ENCODE measurements at regions not wholly inside any gene's neighbourhood (a gene's known extent, or its start where the extent isn't known, plus 50 kb on each side); places are given as distances from the start of the nearest gene placed in this dataset.

DNA sequence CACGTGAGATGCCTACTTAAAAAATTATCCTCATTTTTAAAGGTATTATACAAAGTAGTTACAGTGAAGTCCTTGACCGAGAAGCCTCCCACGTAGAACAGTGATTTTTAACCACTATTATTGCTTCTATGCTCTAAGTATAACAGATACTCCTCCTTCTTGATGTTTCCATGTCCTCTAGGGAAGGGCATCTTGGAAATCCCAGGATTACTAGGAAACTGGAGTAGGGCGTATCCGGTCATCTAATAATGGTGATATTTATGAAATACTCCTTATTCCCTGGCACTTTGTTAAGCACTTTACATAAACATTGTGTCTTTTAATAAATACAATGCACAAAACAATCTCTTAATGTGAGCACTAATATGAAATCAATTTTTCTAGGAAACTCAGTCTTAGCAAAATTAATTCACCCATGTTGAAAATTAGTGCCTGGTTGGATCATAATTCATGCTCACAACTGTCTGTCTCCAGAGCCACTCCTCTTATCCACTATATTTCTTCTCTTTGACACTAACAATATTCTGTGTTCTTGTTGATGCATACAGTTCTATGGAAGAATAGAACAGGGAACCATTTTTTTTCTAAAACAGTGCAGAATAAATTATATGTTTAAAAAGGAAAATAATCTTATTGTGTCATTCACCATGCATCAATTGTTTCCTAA lies 128.6 kb upstream of the SEMA3E start:
- no peak for DNase-seq (ENCODE audit: low read depth)
- TF ChIP-seq, protein P1, sequence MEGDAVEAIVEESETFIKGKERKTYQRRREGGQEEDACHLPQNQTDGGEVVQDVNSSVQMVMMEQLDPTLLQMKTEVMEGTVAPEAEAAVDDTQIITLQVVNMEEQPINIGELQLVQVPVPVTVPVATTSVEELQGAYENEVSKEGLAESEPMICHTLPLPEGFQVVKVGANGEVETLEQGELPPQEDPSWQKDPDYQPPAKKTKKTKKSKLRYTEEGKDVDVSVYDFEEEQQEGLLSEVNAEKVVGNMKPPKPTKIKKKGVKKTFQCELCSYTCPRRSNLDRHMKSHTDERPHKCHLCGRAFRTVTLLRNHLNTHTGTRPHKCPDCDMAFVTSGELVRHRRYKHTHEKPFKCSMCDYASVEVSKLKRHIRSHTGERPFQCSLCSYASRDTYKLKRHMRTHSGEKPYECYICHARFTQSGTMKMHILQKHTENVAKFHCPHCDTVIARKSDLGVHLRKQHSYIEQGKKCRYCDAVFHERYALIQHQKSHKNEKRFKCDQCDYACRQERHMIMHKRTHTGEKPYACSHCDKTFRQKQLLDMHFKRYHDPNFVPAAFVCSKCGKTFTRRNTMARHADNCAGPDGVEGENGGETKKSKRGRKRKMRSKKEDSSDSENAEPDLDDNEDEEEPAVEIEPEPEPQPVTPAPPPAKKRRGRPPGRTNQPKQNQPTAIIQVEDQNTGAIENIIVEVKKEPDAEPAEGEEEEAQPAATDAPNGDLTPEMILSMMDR (conservative IDR thresholded peaks at IDR 0.05; ENCODE audit: low read depth, low read length), result no peak
- H3K4me3 ChIP-seq (ENCODE audit: low read length), result no peak overlapping the region

DNA sequence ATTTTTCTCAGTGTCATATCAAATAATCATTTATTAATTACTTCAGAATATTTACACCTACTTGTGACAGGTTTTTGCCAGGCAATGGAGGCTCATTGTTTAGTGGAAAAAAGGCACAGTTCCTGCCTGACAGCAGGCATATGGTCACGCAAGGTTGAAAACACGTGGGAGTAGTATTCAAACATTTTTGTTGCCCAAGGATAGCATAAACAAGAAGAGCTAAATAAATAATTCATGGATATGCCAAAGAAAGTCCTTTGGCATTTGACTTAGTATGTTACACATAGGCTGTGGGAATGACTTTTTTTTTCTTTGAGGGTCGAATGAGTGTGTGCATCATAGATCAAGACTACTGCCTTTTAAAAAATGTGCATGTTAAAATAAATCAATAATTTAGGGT lies 120.5 kb upstream of the SEMA3E start:
- no peak overlapping the region for H3K4me3 ChIP-seq (ENCODE audit: low read length)
- DNase-seq (ENCODE audit: low read depth), result no peak
- TF ChIP-seq, protein P1 (conservative IDR thresholded peaks at IDR 0.05; ENCODE audit: low read depth, low read length), result no peak

DNA sequence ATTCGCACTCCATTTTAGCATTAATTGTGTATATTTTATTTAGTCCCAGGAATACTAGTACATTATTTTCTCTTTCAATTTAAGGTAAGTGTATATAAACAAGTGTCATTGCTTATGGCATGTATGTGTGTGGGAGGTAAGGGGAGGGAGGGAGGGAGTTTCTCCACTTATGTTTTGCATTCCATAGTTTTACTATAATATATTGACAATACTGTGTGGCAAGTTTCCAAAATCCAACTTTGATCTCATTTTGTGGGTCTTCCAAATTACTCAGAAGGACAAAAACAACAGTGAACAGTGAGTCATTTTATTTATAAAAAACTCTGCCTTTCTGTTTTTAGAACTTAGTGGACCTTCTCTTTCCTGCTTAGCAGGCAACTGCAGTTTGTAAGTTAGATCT lies 102.3 kb upstream of the SEMA3E start:
- DNase-seq (ENCODE audit: low read depth), result no peak
- TF ChIP-seq, protein P1 (conservative IDR thresholded peaks at IDR 0.05; ENCODE audit: low read depth, low read length), result no peak
- no peak overlapping the region for H3K4me3 ChIP-seq (ENCODE audit: low read length)

DNA sequence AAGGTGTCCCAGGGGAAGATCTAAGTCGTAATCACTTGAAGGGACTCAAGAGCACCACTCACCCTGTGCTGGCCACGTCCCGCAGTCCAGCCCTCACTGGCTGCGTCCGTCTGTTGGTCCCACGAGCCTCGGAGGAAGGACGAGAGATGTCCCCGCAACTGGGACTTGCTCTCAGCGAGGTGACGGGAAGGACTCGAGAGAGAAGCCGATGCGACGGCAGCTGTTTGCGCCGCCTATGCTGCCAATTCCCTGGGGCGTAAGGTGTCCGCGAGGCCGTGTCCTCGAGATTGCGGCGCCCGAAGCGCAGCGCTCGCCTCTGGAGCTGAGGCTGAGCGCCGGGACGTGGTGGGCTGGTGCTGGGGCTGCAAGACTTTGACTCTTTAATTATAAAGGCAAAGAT lies 100.6 kb upstream of the SEMA3E start:
- TF ChIP-seq, protein P1 (conservative IDR thresholded peaks at IDR 0.05; ENCODE audit: low read depth, low read length), result no peak
- no peak for DNase-seq (ENCODE audit: low read depth)
- no peak overlapping the region for H3K4me3 ChIP-seq (ENCODE audit: low read length)

DNA sequence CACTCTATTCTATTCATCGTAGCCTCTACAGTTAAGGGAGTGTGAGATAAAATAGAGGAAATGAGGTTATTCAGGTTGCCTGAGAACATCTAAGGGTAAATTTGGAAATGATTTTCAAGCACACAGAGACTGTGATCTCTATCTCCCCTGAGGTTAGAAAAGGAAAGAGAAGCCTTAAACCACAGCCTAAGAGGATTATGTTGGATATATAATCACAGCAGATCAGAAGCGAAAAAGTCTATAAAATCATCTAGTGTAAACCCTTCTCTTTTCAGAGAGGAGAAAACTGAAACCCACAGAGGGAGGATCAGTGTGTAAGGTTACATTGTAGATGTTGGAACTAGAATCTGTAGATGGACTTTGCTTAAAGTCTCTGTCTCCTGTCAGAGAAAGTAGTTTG lies 90.6 kb upstream of the SEMA3E start:
- peak; percentile 23 for DNase-seq (ENCODE audit: low read depth)
- TF ChIP-seq, protein P1 (conservative IDR thresholded peaks at IDR 0.05; ENCODE audit: low read depth, low read length), result no peak
- no peak overlapping the region for H3K4me3 ChIP-seq (ENCODE audit: low read length)

DNA sequence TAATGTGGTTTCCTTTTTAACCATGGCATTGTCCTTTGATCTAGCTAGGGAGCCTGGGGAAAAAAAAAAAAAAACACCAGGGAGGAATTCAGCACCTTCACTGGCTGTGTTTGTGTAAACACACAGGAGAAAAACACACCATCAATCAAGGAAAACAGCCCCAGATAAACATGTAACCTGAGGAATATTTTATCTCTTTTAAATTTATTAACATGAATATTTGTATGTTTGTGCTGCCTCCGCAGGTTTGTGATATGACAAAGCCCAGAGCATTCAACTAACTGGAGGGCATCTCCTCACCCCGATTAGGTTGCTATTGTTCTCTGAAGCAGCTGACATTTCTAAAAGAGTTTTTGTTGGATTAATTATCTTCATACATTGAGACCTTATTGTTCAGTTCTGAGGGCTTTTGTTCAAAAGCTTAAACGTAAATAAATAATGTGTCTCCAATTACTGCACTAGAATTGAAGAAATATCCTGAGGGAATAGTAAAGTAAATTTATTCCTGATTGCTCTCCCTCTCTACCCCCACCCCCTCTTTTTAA lies 89.4 kb upstream of the SEMA3E start:
- TF ChIP-seq, protein P1 (conservative IDR thresholded peaks at IDR 0.05; ENCODE audit: low read depth, low read length), result no peak
- DNase-seq (ENCODE audit: low read depth), result no peak
- H3K4me3 ChIP-seq (ENCODE audit: low read length), result no peak overlapping the region

DNA sequence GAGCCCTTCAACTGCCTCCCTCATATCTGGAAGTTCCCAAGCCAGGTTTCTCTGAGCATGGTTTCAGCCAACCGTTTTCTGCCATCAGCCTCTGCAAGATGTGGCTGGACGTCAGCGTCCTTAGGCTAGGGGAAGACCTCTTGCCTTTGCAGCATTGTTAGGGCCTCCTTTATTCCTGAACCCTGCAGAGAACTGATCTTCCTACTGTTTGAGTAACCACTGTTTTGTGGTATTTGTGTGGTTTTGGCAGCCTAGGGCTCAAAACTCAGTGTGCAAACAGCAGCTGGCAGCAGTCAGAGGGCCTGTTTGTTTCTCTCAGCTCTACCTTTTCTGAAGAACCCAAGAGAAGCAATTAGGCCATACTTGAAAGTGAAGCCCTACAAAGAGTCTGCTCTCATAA lies 83.4 kb upstream of the SEMA3E start:
- DNase-seq (ENCODE audit: low read depth), result no peak
- TF ChIP-seq, protein P1 (conservative IDR thresholded peaks at IDR 0.05; ENCODE audit: low read depth, low read length), result no peak
- no peak overlapping the region for H3K4me3 ChIP-seq (ENCODE audit: low read length)
